Ammon's horn (tissue), 1 donor: ENCODE measurements at regions not wholly inside any gene's neighbourhood (a gene's known extent, or its start where the extent isn't known, plus 50 kb on each side); places are given as distances from the start of the nearest gene placed in this dataset.
A peak's percentile ranks its signal among the peaks of the same experiment; 100 is the strongest.

Experiments
- DNase-seq: peaks from one replicate; pipeline ENCODE4 v3.0.0-alpha.2; 2016; ENCODE audit warnings: low spot score

DNA sequence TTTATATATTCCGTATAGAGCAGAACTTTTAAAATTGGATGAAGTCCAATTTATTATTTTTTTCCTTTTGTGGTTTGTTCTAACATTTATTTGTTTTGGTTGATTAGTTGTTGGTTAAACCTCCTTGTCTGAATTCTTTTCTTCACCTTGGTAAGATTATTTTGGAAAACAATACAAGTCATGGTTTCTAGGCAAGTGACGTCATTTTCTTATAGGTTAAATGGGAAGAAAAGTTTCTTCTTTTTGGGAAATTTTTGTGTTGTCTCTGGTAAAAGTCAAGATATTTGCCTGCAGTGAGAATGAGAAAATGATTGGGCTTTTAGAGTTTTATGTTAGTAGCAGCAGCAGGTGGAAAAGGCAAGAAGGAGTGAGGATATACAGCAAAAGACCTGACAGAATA, 197.9 kb downstream of the OTOR start:
- no peak for DNase-seq

DNA sequence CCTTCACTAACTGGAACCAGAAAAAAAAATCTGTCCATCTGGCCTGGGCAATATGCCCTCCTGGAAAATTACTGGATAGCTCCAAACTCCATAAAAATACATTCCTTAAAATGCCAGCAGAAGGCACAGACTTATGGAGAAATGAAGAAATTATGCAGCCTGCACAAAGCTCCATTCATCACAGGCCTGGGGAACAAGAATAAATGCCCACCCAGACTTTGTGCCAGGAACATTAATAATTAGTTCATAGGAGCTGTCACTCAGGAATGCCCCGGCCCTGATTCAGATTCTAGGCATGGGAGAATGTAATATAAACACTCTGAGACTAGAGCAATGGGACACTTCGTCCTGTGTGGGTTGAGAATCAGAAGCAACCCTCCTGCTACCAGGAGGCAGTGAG, 199.3 kb downstream of the OTOR start:
- DNase-seq: no peak

GRCh38 chr20:16951876-16952275, 203.7 kb downstream of the OTOR start:
- no peak for DNase-seq

- DNase-seq: no peak
Observed at GRCh38 chr20:16952965-16953364, 204.8 kb downstream of the OTOR start.

- no peak for DNase-seq
Observed at GRCh38 chr20:16953858-16954257, 205.7 kb downstream of the OTOR start.

GRCh38 chr20:16955462-16955861, 207.3 kb downstream of the OTOR start:
- DNase-seq: no peak

DNA sequence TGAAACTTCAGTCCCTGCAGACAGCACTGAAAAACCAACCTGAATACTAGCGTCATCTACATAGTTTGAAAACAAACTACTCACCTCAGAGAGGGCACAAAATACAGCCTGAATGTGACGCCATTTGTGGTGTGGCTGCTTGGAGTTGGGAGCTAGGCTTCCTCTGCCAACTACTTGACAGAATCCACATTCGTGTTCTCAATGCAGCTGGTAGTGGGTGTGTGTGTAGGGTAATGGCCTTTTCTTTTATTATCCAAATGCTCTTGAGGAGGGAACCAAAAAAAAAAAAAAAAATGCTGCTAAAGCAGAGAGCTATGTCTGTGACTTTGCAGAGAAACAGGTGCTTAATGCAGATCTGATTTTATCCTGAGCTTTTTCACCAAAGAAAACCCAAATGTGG, 207.8 kb downstream of the OTOR start:
- DNase-seq: peak; percentile 7

GRCh38 chr20:16965401-16965800, 217.2 kb downstream of the OTOR start:
- no peak for DNase-seq

- DNase-seq: no peak
Observed at GRCh38 chr20:16966276-16966880, 218.2 kb downstream of the OTOR start.

DNA sequence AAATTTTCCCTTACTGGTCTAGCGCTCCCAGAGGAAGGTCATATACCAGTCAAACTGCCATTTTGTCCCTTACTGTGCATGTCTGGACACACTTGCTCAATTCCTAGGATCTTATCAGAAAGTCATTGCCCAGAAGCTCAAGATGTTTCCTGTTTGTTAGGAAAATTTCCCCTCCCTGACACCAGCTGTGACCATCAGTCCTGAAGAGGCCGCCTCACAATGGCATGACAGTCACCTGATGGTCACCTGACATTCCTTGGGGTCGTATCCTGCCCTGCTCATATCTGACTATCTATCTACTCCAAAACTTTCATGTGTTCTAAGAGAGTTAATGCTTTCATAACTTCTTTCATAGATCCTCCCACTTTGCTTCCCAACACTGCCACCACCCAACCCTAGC, 219.9 kb downstream of the OTOR start:
- no peak for DNase-seq

DNA sequence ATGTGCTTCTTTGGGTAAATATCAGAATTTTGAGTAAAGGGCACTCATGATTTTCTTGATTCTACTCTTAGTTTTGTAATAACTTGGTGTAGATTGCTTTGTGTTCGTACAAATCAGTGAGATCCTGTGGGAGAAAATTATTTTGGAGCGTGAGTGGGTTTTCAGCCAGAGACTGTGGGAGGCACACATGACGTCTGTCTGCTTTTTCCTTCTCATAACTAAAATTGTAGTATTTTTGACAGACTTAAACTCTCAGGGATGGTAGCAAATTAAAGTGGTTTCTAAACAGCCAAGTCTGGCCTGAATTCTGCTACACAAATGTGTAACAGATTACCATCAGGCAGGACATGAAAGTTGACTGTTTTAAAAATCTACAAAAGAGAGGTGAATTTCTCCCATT, 222.6 kb downstream of the OTOR start:
- peak; percentile 59 for DNase-seq

DNA sequence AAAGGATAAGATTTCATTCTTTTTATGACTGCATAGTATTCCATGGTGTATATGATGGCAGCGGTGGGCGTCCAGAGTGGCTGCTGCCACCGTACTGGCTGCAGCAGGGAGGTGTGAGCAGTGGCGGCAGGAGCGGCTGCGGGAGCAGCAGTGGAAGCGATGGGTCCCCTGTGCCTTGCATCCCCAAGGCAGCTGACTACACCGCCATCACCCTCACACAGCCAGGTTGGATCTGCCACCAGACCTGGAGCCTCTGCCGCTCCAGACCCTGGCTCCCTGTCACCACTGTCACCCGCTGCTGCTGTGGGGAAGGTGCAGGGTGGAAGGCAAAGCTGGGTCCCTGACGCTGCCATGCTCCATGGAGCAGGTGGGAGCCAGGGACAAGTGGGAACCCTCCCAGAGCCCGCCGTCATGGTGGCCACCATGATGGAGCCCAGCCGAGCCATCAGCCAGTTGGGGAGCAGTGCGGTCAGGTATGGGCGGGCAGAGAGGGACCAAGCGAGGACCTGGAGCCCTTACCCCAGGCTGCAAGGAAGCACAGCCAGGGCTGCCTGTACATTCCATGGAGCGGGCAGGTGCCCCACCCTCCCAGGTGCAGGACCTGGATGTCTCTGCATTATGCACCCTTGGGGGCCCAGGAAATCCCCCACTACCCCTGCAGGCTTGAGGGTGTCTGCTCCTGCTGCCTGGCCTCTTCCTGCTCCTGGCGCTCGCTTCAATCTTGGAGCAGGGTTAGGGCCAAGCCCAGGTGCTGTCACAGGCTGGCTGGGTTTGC, 226.1 kb downstream of the OTOR start:
- no peak for DNase-seq

DNA sequence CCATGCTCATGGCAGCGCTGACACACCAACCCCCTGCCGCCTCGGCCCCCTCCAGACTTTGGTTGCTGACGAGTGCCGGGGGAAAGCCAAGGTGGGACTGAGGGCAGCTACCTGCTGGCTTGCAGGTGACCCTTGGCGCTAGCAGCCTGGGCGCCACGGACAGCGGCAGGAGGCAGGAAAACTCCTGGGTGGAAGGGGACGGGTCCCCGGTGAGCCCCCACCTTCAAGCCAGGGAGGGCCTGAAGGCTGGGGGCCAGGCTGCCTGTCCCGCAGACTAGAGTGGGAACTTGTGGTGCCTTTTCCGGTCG, 226.7 kb downstream of the OTOR start:
- no peak for DNase-seq

GRCh38 chr20:16975682-16976081, 227.5 kb downstream of the OTOR start:
- DNase-seq: no peak

DNA sequence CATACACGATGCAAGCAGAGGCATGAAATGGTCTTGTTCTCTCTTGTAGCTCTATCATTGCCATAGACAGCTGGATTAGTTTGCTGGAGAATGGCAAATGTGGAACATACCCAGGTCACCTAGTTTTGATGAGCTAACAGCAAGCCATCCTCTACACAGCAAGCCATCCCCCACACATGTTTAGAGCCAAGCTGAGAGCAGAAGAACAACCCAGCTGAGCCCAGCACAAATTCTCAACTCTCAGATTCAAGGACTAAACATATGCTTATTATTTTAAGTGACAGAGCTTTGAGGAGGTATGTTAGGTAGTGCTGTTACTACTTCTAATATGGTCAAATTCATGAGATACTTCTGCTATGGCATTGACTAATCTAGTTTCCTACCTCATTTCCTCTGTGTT, 230.3 kb downstream of the OTOR start:
- no peak for DNase-seq

DNA sequence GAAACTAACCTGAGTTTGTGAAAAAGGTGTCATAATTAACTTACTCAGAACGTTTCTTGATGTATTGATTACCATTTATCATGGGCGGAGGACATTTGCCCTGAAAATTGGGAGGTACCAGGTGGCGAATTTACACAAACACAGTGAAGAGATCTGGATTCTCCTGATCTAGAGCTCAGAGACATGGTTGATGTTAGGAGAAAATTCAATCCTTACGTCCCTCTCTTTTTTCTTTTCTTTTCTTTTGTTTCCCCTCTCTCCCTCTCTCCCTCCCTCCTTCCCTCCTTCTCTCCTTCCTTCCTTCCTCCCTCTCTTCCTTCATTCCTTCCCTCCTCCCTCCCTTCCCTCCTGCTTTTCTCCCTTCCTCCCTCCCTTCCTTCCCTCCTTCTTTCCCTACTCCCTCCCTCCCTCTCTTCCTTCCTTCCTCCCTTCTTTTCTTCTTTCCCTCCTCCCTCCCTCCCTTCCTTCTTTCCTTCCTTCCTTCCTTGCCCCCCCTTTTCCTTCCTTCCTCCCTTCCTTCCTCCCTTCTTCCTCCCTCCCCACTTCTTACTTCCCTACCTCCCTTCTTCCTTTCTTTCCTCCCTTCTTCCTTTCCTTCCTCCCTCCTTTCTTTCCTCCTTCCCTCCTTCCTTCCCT, 234.1 kb downstream of the OTOR start:
- DNase-seq: no peak

DNA sequence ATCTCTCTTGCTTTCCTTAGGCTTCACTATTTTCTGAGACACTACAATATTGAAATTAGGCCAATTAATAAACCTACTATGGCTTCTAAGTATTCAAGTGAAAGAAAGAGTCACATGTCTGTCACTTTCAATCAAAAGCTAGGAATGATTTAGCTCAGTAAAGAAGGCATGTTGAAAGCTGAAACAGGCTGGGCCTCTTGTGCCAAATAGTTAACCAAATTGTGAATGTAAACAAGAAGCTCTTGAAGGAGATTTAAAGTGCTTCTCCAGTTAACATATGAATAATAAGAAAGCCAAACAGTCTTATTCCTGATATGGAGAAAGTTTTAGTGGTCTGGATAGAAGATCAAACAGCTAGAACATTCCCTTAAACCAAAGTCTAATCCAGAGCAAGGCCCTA, 236.3 kb downstream of the OTOR start:
- no peak for DNase-seq

GRCh38 chr20:17003170-17003870, 223.5 kb upstream of the PCSK2 start:
- no peak for DNase-seq

- no peak for DNase-seq
Observed at GRCh38 chr20:17010181-17010580, 216.7 kb upstream of the PCSK2 start.

DNA sequence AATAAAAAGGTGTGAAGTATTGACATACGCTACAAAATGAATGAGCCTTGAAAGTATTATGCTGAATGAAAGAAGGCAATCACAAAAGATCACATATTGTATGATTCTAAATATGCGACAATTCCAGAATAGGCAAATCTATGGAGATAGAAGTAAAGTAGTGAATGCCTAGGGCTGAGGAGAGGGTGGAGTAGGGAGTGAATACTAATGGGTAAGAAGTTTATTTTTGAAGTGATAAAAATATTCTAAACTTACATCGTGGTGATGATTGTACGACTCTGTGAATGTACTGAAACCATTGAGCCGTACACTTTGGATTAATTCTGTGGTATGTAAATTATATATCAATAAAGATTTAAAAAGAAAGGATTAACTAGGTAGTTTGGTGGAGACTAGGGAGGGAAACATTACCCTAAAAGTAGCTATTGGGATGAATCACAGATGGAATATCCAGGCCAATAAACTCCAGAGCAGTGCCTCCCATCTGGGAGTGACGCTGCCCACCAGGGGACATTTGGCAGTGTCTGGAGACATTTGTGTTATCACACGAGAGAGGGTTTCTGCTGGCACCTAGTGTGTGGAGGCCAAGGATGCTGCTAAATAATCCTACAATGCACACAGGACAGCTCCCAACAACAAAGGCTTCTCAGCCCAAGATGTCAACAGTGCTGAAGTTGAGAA, 214.2 kb upstream of the PCSK2 start:
- DNase-seq: no peak

- peak; percentile 67 for DNase-seq
Observed at GRCh38 chr20:17014217-17014616, 212.6 kb upstream of the PCSK2 start.

GRCh38 chr20:17014756-17015366, 212.0 kb upstream of the PCSK2 start:
- DNase-seq: no peak
